CD4-positive, alpha-beta T cell treated with Interleukin-4 for 1 hour (primary cell): ENCODE measurements at regions not wholly inside any gene's neighbourhood (a gene's known extent, or its start where the extent isn't known, plus 50 kb on each side); places are given as distances from the start of the nearest gene placed in this dataset.

Experiments
- DNase-seq, 2 donors: peaks; one replicate each; pipeline ENCODE4 v3.0.0-alpha.2; 2020 to 2022

DNA sequence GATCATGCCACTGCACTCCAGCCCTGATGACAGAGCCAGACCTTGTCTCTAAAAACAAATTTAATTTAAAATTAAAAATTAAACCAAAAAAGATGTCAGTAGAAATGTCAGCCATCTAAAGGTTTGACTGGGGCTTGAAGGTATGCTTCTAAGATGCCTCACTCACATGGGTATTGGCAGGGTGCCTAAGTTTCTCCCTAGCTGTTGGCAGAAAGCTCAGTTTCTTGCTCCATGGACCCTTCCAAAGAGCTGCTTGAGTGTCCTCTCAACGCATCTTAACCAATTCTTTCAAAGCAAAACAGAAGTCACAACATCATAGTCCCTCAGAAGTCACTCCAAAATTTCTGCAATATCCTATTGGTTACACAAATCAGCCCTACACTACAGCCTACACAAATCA is 231.0 kb upstream of the ADGRL2 start:
- no peak for DNase-seq

DNA sequence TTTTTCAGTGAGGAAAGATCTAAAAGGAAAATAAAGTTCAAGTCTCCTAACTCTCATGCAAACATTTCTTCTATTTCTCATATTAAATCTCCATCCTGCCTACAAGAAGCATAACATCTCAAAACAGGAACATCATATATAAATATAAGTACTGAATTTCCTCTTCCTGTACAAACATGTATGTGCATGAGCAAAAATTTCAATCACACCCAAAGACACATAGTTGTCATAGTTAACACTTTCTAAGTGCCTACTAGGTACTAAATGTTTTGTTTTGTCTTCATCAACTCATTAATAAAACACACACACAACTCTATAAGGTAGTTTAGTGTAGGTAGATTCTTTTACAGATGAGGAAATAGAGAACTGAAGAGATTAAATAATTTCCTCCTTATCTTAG is 237.1 kb upstream of the ADGRL2 start:
- DNase-seq = no peak

DNA sequence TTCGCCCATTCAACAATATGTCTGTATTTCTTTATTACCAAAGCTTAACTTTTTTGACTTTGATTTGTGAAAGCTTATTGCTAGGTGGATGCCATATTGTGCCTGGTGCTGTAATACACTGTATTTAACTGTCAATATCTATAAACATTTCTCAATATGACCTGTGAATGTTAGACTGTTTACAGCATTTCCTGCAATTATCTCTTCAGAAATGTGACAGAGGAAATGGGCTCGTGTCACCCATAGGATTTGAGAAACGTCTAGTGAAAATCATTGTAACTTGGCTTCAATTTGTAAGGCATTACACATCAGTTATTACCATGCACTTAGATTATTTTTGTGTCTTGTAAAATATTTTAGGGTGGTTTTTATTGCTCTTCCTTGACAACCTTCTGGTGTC is 237.8 kb upstream of the ADGRL2 start:
- DNase-seq = no peak

DNA sequence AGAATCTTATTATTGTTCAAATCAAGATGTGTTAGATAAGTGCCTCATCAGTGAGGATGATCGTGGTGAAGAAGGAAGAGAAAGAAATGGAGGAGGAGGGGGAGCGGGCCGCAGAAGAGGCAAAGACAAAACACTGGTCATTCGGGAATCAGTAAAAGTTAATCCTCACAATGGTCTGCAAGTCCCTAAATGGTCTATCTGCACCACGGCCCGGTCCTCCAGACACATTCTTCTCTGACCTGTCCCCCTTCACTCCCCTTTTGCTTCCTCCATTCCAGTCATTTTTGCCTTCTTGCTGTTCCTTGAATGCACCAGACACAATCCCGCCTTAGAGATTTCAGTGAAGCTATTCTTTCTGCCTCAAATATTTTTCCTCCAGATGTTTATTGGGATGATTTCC is 240.1 kb upstream of the ADGRL2 start:
- no peak for DNase-seq

DNA sequence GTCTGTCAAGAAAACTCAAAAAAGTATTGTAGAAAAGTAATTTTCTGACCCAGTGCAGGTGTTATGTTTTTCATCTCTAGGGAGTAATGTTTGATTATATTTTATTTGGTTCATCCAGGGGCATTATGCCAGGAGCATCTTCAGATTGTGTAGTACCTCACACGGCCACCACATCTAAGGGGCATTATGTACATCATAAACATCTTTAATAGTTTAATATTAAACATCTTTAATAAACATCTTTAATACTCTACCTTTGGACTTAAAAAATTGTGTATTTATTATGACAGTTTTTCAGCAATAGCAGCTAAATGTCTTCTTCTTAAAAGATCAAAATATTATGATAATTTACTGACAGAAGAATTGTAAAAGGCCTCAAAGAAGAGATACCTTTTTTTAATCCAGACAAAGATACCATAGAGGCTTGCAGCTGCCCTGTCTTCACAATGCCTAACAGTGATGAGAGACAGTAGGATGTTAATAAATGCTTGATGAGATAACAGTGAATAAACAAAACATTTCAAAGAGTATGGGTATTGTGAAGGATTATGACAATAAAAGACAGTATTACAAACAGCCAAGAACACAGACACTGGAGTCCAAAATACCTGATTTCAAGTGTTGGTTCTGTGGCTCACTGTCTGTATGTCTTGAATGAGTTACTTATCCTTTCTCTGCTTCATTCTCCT is 240.9 kb upstream of the ADGRL2 start:
- no peak for DNase-seq

DNA sequence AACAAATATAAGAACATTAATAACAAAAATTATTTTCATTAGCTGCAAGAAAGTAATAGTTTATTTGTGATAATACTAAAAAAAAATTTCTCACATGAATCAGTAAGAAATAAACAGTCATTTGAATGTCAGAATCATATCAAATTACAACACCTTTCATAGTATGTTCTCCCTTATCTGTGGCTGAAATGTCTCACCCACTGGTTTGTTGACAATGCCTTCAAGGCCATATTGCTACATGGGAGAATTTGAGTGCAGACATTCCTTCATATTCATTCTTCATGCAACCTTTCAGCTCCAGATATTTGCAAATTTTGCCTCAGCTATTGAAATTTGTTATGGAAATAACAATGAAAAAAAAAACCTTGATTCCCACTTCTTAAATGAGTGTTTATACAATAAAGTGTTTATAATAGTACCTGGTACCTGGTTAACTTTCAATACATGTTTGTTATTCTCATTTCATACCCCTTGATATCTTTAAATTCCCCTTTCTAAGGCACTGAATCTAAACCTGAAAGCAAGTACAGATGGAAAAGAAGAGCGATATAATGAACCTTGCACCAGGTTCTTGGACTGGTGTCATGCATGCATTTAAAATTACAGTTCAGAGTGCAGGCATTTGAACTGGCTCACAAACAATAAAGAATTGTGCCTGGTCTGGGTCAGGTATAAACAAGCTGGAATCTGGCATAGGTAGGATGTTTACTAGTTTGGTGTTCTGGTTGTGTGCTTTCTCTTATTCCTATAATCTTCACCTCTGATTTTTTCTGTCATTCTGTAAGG is 242.2 kb upstream of the ADGRL2 start:
- no peak for DNase-seq

DNA sequence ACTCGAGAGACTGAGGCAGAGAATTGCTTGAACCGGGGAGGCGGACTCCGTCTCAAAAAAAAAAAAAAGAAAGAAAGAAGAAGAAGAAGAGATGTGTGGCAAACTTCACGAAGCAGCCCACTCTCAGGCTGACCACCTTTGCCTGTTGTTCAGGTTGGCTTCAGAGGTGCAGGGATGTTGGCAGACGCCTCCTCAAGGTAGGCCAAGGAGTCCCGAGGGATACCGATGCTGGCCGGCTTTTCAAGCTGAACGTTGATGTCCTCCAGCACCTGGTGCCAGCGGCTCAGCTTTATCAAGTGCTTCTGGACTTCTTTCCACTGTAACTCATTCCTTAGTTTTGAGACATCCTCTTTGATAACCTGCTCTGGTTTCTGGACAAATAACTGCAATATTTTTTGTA is 243.8 kb upstream of the ADGRL2 start:
- no peak for DNase-seq

DNA sequence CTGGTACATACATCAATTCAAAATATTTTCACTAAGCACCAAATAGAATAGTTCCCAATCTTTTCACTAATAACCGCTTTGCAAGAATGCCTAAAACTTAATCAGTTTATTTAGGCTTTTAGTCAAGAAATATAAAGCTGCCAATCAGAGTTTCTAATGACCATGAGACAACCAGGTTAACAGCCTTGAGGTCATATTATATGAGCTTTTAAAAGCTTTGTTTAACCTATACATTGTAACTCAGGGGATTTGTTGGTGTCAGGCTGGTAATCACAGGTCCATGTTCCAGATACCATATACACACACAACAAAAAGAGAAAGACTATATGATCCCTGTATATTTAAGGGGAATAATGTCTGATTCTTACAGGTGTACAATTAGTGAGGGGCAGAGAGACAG is 246.2 kb upstream of the ADGRL2 start:
- no peak for DNase-seq

DNA sequence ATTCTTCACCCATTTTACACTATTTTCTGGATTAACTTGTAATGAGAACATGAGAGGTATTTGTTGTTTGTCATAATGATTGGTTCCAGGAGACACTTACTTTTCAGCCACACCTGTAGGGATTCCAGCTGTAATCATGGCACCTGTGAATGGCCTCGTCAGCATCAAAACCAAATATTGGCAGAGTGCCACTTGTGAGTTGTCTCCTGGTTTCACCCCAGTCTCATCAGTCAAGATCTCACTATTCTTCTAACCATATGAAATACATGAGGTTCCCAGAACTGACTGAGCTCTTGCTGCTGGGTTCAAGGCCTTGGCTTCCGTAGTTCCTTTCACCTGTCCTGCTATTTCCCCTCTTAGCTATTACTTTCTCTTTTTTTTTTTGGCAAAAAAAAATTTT is 246.6 kb upstream of the ADGRL2 start:
- no peak for DNase-seq

DNA sequence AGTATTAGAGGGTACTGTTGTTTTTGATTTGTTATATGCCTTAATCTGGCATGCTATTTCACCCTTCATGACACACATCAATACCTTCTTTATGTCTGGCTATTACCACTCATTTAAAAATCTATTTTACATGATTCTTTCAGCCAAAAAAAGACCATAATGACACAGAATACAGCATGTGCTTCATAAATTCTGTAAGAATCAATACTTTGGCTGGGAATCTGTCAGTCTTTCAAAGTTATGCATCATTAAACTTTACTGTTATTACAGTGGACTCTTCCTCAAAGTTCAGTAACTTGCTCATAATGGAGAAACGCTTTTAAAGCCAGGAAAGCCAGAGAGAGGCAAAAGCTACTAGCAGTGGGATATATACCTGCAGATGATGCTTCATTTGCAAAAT is 247.2 kb upstream of the ADGRL2 start:
- no peak for DNase-seq

DNA sequence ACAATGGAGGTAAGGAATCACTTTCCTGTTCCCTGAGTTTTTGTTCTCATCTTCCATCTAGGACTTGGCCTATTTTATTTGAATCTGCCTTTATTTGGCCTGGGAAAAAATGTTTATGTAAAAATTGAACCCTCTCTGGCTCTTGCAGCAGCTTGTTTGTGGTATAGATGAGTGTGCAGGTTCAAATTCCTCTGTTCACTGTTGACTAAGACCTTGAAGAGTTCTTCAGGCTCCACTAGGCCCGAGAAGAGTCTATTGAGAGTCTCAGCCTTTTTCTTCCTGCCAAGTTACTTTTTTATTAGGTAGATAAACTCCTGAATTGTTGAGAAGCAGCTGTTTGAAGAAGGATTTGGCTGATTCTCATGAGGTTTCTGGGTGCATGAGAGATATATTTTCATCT is 248.8 kb upstream of the ADGRL2 start:
- DNase-seq = no peak

DNA sequence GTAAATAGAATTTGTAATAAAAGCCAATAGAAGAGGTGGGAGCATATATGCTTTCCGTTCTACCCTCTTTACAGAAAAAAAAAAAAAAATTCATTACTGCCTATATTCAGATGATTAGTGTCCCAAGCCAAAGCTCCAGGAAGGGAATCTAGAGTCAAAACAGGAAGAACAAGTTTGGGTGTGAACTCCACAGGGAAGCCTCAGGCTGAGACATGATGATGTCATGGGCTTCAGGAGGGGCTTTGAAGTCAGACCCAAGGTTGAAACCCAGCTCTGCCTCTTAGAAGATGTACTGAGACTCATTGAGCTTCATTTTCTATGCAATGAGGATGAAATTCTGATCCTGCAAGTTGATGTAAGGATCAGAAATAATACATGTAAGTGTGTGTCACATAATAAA is 250.0 kb upstream of the ADGRL2 start:
- no peak for DNase-seq

DNA sequence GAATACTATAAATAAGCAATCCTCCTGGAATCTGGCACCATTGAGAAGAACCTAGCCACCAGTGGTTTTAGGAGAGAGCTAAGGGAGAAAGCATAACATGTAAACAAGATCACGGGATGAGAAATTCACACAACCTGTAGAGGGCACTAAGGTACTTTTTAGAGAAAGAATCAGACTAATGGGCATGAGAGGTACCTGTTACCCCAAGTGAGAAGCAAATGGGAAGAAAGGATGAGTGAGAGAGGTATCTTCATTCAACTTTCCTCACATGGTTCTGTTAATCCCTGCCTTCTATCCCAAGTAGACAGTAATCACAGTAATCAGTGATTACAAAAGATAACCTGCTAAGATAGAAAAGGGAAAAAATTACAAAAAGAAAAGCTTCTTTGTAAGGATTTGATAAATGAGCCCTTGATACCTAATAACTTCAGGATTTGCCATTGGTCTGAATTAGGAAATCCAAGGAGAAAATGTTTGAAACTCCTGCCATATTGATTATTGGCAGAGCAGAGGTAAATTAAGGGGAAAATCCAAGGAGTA is 251.1 kb upstream of the ADGRL2 start:
- DNase-seq = no peak

DNA sequence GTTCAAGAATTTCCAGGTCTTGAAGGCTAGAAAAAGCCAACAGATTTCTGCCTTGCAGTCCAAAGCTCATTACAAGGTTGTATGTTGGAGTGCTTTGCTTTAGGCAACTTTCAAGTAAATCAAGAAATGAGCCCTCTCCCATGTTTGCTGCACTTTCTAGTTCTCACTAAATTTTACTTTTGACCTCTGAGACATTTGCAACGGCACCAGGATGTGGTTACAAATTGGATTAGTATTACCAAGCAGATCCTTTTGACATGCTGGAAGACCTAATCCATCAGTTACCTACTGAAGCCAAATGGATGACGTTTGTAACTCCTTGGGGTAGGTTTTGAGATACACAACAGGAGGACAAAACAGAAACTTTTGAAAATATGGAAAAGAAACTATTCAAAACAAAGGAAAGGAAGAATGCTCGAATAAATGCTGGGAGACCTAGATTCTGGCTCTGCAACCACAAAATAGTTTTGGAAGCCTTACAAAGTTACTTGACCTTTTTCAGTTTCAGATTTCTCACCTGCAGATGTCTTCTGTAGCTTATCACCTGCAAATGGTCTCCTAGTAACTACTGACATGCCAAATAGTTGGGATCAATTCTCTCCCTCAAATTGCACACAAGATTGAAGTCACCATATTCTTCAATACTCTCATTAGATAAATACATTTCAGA is 251.7 kb upstream of the ADGRL2 start:
- DNase-seq = no peak

DNA sequence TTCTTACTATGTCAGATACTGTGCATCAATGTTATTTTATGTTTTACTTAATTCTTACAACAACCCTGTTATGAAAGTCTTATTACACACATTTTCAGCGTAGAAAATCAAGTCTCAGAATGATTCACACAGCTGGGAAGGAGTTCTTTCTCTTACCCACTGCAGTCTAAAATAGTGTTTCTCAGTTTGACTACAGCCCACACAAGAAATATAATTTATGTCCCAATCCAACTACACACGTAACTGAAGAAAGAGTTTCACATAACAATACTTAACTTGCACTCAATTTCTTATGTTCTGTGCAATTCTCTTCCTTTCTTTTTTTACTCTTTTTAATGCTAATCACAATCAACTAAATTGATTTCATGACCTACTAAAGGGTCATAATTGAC is 252.8 kb upstream of the ADGRL2 start:
- no peak for DNase-seq

DNA sequence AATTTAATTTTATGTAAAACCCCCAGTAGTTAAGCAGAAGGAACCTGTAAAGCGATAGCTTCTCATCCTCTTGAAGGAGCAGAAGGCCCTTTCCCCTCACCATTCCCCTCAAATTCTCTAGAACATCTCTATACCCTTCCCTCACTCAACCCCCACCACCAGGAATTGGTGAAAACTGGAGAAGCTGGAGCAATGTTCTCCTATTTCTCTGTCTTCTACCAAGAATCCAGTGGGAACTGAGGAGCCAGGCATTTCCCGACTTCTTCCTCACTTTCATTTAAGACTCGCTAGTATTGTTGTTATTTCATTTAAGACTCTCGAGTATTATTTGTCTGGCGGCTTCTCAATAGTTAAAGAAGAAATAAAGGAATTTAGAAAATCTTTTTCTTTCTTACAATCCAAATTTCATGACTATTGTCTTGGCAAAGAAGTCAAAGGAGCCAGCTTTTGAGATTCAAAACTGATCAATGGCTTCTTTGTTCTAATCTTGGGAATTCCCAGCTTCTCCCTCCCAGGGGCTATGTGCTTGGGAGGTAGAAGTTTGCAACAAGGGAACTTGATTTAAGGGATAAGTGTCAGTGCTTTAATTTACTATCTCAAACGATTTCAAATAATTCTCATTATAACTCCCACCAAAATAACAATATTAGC is 253.3 kb upstream of the ADGRL2 start:
- DNase-seq = no peak

DNA sequence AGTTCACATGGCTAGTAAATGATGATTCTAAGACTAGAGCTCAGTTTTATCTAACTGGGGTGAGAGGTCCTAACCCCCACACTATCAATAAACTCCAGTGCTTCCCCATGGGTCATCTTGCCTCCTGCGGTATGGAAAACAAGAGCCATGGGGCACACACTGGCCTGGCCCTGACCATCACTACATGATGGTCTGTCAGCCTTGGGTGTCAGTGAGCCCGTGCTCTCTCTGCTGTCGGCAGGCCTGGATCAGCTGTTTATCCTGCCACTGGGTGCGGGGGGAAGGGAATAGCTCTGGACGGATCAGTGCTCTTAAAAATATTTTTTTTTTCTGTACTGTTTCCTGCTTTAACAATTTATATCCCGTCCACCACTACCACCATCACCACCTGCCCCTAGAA is 255.0 kb upstream of the ADGRL2 start:
- DNase-seq = no peak

DNA sequence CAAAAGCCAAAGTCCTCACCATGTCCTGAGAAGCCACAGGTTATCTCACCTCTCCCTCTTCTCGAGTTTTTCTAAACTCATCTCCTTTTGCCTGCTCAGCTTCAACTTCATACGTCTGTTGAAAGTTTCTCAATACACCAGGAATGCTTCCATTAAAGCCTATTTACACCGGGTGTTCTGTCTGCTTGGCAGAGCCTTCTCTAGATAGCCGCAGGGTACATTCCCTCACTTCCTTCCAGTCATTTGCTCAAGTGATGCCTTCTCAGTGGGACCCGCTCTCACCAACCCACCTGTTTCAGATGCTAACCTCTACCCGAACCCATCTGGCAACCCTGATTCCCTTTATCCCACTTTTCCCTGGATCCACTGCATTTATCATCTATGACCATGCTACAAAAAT is 257.0 kb upstream of the ADGRL2 start:
- no peak for DNase-seq

DNA sequence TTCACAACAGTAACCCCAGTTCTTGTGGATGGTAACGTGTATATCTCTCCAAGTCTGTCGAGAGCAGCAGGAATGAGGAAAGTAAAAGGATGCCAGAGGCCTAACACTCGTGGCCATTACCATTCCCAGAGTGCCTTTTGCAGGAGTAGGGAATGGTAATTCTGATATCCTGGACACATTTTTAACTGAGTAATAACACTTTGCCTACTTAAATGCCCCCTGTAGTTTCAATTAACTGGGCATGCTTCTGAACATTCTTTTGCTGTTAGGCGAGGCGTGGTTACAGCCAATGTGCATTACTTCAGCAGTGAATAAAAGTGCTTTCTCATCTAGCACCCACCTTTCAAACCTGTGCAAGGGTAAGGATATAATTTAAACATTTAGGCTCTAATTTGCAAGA is 258.5 kb upstream of the ADGRL2 start:
- DNase-seq = no peak

DNA sequence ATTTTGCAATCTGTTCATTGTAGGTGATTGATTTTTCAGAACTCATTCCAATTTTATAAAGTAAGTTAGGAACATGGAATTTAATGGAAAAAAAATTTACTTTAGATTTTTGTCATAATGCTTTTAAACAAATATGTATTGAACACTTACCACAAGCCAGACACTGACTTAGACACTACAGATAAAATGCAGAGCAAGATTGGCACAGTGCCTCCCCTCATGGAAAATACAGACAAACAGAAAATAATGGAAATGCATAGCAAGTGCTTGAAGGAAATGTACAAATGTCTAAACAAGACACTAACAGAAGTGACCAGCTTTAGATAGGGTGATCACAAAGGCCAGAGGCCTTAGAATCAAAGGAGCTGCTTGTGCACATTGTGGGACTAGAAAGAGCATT is 260.5 kb upstream of the ADGRL2 start:
- DNase-seq = no peak

DNA sequence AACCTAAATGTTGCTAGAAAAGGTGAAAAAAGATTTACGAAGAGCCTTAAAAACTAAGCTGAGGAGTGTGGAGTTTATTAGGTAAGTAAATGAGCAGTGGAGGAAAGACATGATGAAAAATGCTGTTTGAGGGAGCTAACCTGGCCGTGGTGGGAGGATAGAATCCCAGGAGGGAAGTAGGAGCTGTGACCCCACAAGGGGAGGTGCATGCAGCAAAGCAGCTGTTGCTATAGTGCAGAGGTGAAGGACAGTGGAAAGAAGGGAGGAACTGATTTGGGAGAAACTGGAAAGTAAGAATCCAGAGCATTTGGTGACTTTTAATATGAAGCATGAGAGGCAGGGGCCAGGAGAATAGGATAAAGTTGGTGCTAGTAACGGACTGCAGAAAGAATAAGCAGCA is 271.7 kb upstream of the ADGRL2 start:
- no peak for DNase-seq

DNA sequence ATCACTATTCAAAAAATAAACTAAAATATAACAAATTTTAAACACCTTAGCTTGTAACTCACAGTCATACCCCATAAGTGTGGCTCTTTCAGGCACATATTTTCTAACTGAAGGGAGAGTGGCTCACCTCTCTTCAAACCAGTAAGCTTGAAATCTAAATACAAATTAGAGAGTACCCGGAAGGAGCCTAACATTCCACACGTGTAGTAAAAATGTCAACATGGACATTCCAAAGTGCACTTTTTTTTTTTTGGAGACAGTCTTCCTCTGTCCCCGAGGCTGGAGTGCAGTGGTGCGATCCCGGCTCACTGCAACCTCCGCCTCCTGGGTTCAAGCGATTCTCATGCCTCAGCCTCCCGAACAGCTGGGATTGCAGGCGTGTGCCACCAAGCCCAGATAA is 275.6 kb upstream of the ADGRL2 start:
- DNase-seq = no peak

DNA sequence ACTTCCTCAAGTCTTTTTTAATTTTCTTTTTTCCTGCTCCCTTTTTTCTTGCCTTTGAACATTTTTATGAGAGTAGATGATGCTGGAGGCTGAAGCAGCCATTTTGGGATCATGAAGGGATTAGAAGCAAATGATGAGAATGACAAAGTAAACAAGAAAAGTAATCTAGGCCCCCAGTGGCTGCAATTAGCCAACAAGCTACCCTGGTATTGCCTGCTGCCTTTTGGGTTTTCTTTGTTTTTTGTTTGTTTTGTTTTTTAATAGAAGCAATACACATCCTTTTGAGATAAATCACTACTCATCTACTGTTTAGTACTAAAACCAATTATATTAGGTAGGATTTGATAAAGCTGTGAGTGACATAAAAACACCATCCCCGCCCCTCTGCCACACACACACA is 280.7 kb upstream of the ADGRL2 start:
- no peak for DNase-seq

DNA sequence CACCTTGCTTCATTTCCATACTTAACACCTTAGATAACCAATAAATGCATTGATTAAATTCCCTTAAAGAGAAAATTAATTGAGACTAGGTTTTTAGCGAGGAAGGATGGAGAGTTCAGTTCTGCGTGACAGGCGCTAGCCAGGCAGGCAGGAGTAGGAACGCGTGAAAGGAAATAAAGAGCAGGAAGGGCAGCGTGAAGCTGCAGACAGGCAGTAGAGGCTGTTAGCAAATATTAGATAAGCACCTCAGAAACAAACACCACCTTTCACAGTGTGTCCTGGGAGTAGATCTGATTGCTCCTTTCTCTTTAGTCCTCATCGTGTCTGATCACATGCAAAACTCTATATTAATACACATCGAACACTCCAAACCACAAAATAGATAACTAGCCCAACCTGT is 282.7 kb upstream of the ADGRL2 start:
- DNase-seq = no peak
